Stimulated activated naive CD8-positive, alpha-beta T cell treated with anti-CD3 and anti-CD28 coated beads, Interleukin-15, Interleukin-2, amounts not matched to agents 100 U/mL and 50 U/mL, for 24 hours (primary cell): ENCODE measurements at regions not wholly inside any gene's neighbourhood (a gene's known extent, or its start where the extent isn't known, plus 50 kb on each side); places are given as distances from the start of the nearest gene placed in this dataset.

Experiments
- ATAC-seq: fragments of 150-1000 bp; cut with Tn5 transposase; one replicate; pipeline ENCODE4 v1.10.0; 2021
- DNase-seq: peaks from one replicate; pipeline ENCODE4 v3.0.0; 2021

DNA sequence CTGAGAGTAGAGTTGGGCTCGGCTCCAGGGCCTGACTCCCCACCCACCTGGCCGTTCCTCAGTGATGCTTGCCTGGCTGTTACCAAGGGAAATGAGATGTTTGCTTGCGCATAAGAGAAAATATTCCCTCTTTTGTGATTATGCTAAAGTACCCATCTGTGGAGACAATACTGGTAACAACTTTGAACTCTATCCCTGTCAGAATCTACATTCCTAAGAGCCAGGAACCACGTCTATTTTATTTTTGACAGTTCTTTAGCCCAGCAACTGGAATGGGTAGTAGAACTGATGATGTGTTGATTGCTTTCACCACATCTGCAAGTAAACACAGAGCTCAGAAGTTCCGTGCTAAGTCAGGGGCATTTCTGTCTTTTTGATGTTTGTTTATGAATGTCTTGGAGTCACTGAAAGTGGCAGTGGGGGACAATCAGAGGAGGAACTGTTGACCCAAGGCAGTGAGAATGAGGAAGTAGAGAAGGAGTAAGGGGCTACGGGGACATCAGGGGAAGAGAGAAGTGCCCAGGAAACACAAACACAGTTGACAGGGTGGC is 348.3 kb upstream of the SOX11 start:
- DNase-seq (no peak), ATAC-seq (no peak)

DNA sequence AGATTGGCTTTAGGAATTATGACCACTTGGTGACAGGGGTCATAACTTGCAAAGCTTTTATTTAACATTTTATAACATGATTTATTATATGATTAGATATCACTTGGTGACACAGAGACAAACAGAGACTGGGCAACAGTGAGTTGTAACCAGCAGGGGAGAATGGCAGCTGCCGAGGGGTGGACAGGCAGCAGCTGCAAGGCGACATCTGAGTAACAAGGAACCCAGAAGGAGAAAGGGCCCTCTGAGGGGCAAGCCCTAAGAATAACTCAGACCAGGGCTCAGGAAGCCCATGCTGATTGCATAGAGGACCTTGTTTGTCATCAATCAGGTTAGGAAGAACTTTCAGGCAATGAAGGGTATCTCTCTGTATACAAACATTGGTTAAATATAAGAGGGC is 339.9 kb upstream of the SOX11 start:
- ATAC-seq: no peak
- no peak for DNase-seq

DNA sequence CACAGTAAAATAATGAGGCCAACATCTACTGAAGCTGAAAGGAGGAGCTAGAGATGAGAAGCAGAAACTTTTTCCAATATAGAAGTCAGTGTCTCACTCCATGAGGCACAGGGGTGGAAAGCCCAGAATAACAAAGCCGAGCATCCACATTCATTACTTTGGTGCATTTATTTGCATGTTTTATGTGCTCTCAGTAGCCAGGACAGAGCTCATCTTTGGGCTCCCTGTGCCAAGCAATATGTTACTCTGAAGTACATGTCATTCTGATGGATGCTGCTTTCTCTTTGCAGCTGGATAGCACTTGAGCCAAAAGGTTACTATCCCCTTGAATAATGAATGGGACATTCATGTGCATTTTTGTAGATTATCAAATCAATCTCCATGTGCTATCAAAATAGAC is 338.6 kb upstream of the SOX11 start:
- no peak for DNase-seq
- ATAC-seq: no peak

DNA sequence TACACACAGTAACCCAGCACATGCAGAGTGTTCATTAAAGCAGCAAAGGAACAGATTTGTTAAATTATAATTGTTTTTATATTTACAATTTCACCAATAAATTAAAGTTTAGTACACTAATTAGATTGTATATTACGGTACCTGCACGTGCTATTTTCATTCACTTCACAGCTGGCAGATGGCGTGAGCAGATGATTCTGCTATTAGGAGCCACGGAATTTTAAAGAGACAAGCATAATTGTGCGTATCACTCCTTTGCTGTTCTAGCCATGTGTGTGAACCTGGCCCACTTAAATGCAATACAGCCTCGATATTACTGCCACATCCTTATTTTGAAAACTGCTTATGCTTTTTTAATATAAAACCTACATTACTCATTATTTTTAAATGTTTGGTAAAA is 332.8 kb upstream of the SOX11 start:
- DNase-seq: no peak

DNA sequence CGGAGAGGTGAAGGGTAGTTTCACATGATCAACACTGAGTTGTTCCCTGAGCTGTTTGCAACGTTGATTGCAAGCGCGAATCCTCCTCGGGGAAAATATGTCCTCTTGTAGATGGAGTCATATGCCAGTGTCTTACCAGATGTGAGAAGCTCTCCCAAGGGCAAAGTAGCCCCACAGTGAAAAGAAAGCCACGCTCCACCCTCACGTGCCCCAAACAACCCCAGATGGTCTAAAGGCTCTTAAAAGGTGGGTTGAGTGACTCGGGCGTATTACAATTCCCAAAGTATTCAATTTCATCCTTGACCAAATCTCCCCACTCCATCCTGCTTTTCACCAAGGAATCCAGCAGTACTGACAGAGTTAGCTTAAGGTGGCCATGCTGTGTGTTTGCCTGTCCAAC is 332.1 kb upstream of the SOX11 start:
- no peak for DNase-seq
- no peak for ATAC-seq

More for the DNA sequence above, 332.8 kb upstream of the SOX11 start:
- ATAC-seq: no peak

DNA sequence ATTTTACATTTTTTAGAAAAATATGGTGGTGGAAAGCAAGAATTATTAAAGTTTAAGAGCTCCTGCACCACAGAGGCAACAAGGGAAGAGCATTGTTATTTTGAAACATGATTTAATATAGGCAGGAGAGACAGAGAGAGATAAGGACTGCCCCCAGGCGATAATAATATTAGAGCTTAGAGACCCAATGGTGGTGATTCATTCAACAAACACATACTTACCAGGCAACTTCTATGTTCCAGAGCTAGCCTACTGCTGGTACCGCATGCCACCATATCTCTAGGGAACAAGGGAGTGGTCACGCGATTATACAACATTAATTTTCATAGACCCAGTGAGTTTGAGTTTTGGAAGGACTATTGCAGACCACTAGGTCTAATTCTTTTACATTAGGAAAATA is 327.8 kb upstream of the SOX11 start:
- no peak for ATAC-seq
- no peak for DNase-seq

DNA sequence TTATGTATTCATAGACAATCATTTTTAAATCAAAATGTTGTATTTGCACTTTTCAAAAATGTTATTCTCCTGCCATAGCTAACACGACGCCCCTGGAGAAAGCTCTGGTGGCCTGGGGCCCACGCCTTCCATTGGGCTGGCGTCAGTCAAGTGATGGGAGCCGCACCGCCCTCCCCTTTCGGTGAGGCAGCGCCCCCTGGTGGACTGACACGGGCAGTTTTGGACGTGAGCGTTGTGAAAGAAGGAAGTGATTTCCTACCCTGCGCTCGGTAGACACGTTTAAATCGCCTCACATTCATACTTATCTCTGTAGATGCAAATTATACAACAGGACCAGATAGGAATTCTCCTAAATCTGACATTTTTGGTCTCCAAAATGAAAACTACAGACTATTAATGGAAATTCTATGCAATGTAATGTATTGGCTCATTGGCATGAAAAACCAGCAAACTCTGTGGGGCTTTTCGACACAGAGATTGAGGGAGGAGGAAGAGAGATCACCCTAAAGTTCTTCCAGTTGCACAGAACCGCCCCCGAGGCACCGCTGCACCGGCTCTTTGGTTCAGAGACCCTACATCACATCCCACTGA is 326.2 kb upstream of the SOX11 start:
- ATAC-seq (peak; percentile 57), DNase-seq (peak; percentile 75)

DNA sequence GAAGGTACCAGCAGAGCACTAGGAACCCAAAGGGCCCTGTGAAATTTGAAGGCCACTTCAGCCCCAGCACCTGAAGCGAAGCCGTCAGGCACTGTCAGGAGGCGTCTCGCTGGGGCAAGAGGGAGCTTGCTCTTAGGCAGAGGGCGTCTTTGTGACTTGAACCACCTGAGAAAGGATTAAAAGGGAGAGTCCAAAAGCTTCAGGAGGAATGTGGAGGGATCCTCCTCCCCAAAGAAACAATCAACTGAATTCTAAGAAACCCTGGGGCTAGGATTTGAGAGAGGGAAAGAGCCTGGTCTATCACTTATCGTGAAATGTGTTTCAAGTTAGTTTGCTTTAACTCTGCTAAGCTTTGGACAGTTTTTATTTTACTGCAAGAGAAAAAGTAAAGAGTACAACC is 324.9 kb upstream of the SOX11 start:
- no peak for DNase-seq
- ATAC-seq: no peak

DNA sequence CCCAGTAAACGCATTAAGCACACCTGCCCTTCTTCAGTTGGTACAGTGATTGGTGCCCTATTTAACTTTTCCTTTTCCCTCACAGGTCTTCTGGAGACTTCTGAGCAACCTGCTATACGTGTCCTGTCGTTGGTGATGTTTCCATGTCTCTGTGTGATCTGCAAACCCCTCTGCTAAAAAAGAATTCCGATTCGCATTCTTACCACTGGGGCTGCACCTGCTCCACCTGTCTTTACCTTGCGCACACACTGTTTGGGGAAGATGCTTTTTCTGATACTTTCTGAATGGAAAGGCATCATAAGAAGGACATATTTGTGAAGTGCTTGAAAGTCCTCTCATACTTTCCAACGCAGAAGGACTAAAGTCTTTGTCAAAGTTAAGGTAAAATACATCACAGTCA is 323.9 kb upstream of the SOX11 start:
- DNase-seq: no peak
- ATAC-seq: no peak

DNA sequence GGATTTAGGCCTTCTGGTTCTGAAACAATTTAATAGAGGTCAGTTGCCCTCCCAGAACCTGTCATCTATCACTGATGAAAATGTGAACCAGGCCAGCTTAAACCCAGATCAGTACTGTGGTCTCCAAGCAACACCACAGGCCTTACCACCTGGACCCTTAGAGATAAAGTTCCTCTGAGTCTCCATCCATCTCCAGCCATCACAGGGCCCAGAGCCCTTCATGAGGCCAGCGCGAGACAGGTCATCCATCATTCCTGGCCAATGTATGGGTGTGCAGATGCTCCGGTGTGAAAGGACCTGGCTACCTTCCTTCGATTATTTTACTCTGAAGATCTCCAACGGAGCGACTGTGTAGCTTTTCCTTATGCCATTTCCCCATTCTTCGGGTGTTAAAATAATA is 322.7 kb upstream of the SOX11 start:
- ATAC-seq: no peak
- no peak for DNase-seq

DNA sequence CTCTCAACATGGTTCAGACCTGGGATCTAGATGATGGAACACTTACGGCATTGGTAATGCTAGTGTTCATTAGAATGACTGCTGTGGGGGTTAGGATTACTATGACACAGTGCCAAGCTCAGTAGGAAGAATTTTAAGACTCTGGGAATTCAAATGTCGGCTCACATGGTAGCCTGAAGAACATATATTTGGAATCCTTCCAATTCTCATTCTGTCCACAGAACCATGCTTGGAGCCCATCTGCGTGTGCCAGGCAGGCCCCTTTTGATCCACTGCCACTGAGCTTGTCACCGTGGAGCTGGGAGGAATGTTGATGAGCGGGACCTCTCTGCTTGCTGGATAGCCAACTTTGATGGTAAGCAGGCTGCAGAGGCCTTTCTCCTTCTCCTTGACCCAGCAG is 322.0 kb upstream of the SOX11 start:
- ATAC-seq: no peak
- DNase-seq: no peak

DNA sequence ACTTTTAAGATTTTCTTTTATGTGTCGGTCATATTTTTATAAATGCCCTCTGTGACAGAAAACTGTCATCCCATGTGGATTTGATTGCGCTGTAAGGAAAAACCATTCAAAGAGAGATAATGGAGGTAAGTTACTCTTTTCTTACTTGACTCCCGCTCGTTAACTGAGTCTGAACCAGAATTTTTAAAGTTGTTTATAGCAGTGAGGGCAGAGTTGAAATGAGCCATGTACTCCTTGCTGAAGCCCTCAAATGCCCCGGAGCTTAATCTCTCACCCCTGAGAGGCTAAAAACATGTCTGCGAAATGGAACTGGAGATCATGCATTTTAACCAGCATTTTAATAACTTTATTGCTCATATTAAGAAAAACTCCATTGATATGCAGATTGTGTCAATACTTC is 320.0 kb upstream of the SOX11 start:
- ATAC-seq (no peak), DNase-seq (no peak)

DNA sequence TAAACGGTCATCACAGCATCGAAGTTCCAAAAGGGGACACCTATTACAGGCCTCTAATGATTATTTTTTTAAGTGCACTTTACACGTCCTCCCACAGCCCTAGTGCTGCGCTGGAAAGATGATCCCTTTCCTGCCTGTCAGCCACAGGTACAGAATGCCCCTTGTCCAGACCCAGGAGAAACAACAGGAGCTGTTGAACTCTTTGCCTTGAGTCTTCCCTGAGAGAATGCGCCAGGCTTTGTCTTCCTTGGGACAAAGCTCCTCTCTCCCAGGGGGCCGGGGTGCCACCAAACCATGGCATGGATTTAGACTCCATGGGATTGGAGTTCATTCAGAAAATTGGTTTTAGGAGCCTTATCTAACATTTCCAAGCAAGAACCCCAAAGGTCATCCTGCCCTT is 319.0 kb upstream of the SOX11 start:
- ATAC-seq (no peak), DNase-seq (no peak)

DNA sequence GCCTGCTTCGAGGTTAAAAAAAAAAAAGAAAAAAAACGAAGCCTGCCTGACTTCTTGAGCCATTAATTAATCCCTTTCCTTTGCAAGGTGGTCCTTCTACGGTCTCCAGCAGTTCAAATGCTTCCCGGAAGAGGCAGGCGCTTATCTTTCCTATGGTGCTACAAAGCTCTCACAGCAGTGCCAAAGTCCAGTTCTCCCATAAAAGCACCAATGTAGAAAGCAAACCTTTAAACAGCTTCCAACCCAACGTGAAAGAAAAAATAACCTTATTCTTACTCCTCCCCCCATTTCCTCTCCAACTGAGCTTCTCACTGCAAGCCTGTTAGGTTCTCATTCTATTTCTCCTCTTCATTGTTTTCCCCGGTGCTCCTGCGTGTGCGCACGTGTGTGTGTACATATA is 317.4 kb upstream of the SOX11 start:
- DNase-seq (no peak), ATAC-seq (no peak)

DNA sequence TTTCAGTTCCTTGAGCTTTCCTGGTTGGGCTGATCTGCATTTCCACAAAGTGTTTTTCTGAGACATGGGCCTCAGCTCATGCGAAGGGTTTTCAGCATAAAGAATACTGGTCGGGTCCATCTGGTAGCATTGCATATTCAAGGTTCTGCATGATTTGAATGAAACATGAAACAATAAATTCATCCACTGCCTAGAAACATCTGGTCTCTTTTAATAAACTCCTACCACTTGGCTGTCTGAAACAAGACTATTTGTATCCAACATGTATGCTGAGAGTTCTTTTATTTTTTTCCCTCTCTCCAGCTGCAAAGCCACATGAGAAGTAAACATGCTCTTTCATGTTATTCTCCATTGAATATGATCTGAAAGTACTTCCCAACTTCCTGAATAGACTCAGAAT is 314.9 kb upstream of the SOX11 start:
- no peak for ATAC-seq
- DNase-seq: no peak

DNA sequence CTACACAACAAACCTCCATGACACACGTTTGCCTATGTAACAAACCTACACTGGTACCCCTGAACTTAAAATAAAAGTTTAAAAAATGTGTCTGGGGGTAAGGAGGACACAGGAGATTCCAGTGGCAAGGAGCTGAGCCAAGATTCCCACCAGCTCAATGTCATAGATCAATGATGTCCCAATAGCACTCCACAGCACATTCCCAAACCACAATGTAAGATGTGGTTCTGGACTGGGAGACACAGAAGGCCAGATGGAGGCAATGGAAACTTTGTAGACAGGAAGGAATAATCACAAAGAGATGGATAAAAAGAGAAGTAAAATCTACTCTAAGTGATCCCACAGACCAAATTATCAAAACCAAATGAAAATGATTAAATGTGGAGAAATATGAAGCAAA is 312.4 kb upstream of the SOX11 start:
- ATAC-seq (no peak), DNase-seq (no peak)

DNA sequence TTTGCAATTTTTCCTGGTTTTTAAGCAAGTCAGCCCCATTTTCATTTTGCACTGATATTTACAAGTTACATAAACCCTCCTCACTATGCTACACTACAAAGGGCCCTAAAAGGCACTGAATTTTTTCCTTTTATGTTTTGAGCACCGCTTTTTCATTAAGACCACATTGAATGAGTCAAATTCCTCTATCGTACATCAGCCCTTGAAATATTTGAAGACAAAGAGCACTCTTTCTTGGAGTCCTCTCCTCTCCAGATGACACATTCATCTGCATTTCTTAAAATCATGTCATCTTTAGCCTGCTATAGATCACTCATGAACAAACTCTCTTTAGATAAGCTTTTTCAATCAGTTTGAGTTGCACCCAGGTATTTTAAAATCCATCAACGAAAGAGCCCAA is 306.6 kb upstream of the SOX11 start:
- no peak for ATAC-seq
- DNase-seq: no peak

DNA sequence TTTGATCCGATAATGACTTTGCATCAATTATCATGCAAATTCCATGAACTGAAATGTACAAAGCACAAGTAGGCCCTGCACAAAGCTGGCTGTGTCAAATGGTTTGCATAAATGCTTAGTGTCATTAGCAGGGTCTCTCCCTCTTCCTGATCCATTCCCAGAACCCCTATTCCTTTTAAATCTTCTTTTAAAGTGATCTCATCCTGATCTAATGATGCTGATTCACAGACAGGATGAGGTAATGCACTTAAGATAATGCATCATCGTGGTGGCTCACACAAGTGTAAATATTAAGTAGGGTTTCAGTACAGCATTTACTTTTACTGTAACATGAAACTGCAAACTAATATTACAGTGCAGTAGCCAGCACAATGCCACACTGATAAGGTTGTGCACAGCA is 304.8 kb upstream of the SOX11 start:
- DNase-seq (no peak), ATAC-seq (no peak)

DNA sequence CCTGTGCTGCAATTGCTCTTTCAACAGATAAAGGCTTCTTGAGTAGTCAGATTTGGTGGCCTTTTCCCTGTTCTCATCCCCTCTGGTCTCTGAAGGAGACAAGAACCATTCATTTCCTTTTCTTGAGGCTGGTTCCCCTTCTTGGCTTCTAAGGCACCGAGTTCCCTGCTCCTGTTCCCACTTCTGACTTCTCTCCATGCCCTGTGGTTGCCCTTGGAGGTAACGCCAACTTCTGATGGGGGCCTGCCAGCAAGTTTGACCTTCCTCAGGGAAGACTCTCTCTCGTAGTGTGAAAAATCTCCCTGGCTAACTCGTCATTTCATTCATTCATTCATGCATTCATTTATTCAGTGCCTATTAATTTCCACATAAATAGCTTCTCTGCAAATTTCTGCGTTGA is 302.4 kb upstream of the SOX11 start:
- DNase-seq (no peak), ATAC-seq (no peak)

DNA sequence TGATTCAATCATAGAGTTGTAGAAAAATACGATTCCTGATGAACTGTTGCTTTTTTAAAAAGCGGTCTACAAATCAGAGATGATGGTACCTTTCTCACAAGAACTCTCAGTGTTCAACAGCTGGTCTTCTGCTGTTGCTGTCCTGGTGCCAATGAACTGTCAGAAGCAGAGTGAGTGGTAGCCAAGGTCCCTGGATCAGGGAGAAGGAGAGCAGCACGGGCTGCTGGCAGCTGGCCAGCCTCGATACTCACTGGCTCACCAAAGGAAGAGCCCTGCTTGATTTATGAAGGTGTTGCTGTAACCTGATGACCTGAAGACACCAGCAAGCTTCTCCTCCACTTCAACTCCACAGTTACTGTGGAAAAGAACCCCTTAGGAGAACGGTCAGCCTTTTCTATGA is 300.8 kb upstream of the SOX11 start:
- DNase-seq (no peak), ATAC-seq (no peak)

DNA sequence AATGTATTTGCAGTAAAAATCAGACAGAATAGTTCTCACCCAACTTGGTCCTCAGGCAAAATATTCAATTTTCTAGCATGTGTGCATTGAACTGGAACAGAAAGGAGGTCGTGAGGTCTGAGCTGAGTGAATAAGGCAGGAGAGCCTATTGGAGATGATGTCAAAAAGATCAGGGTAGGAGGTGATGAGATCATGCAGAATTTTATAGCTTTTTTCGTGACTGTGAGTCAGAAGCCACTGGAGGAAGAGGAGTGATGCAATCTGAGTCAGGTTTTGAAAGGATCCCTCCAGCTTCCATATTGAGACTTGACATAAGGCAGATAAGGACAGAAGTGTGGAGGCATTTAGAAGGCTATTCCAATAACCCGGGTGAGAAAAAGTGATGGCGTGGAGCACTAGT is 299.5 kb upstream of the SOX11 start:
- DNase-seq (no peak), ATAC-seq (no peak)

DNA sequence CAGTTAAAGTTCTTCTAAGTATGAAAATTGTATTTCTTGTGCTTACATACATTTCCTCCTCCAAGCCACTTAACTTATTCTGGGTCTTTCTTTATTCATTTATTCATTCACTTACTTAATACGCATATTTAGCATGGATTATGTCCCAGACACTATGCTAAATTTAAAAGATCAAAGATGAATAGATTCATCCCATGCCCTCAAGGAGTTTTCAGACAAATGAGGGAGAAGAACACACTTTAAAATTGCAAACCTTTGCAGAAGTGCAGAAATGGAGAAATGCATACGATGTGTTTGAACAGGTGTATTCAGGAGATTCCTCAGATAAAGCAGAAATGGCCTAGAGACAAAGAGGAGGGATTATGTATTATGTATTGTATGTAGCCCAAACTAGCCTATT is 298.7 kb upstream of the SOX11 start:
- no peak for DNase-seq
- no peak for ATAC-seq

DNA sequence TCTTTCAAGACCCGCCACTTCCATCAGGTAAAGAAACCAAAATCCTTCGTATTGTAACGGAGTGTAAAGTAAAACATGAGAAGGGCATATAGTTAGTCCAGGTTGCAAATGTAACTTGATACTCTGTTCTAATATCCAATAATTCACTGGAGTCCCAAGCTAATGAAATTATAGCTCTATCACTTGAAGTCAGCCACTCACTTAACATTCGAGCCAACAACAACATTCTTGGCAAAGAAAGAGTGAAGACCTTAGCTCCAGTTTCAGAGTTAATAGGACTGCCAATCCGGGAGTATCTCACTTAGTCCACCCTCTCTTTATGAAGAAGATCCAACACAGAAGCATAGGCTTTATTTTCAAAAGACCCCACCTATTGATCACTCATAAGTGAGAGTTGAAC is 298.0 kb upstream of the SOX11 start:
- ATAC-seq (no peak), DNase-seq (no peak)

DNA sequence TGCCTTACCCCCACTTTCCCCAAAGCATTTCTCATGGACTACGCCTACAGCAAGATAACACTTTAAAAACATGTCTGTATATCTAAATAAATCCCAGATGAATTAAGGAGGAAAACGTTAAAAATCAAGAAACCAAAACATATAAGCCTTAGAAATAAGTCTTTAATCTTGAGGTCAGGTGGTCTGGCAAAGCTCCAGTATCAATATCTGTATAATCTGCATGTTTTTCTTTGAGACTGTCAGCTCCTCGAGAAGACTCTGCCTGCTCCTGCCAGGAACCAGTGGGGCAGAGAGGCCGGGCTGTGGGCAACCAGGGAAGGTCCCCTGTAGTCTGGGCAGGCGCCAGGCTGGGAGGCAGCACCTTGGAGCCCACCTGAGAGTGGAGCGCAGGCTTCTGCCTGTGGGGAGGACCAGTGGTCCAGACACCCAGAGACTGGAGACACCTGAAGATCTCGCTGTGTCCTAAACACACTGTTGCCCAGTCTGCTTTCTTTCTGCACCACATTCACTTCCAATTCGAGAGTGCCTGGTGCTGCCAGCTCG is 291.0 kb upstream of the SOX11 start:
- ATAC-seq (no peak), DNase-seq (no peak)

DNA sequence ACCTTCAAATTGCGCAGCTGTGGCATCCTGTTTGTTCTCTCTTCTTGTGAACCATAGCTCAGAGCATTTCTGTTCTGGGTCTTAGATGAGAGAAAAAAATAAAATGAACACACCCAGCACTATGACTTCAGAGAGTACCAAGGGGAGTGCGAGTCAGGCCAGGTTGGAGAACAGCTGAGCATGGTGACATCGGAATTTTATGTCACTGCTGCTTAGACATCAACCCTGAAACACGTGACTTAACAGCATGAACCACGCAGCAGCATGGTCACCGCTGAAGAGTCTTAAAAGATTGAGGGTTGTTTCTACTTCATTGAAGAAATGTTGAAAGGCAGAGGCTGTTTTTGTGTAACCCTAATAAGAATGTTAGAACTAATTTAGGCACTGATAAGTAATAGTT is 288.8 kb upstream of the SOX11 start:
- no peak for DNase-seq
- no peak for ATAC-seq
